ENCODE measurements at regions not wholly inside any gene's neighbourhood (a gene's known extent, or its start where the extent isn't known, plus 50 kb on each side); places are given as distances from the start of the nearest gene placed in this dataset.

DNA sequence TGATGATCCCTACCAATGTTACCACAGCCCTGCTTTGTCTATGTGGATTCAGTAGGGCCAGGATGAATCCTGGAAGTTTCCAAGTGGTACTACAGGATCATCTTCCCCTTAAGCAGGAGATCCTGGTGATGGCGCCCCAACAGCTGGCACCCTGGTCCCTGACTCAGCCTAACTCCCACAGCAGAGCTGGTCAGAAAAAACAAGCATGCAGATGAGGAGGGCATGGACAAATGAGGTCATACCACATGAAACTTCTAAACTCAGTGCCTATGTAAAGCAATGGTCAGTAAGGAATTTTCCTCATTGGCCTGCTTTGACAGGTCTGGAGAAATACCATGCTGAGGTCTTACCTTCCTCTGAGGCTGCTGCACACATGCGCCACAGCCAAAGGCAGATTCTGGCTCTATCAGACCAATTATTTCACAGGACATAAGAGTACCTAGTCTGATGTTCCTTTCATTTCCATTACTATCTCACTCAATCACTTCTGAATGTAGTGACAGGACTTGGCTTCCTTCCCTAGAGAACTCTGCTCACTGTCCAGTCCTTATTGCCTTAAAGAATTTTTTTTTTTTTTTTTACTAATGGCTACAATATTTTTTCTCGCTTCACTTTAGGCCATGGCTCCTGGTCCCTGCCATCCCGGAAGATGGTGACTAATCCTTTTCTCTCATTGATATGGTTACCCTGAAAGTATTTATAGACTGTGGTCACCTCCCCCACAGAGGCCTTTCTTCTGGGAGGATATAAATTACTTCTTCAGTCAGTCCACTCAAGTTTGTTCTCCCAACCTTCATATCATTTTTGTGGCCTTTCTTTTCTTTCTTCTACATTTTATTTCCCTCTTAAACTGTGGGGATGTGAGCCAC is 525.2 kb upstream of the PSMD7 start:
- no peak overlapping the region for H3K4me3 Mint-ChIP-seq (ENCODE audit: unreplicated experiment)
- H3K27me3 Mint-ChIP-seq (ENCODE audit: unreplicated experiment), result no peaks in the 10 kb centered on the region
- TF ChIP-seq, protein P1, sequence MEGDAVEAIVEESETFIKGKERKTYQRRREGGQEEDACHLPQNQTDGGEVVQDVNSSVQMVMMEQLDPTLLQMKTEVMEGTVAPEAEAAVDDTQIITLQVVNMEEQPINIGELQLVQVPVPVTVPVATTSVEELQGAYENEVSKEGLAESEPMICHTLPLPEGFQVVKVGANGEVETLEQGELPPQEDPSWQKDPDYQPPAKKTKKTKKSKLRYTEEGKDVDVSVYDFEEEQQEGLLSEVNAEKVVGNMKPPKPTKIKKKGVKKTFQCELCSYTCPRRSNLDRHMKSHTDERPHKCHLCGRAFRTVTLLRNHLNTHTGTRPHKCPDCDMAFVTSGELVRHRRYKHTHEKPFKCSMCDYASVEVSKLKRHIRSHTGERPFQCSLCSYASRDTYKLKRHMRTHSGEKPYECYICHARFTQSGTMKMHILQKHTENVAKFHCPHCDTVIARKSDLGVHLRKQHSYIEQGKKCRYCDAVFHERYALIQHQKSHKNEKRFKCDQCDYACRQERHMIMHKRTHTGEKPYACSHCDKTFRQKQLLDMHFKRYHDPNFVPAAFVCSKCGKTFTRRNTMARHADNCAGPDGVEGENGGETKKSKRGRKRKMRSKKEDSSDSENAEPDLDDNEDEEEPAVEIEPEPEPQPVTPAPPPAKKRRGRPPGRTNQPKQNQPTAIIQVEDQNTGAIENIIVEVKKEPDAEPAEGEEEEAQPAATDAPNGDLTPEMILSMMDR (IDR thresholded peaks at IDR 0.05; ENCODE audit: unreplicated experiment), result no peak
- DNase-seq (ENCODE audit: low spot score), result no peak
- H3K9me3 Mint-ChIP-seq (ENCODE audit: unreplicated experiment), result no peaks in the 10 kb centered on the region
- H3K36me3 Mint-ChIP-seq (ENCODE audit: low read depth, unreplicated experiment), result no peaks in the 10 kb centered on the region
- H3K27ac Mint-ChIP-seq (ENCODE audit: unreplicated experiment), result no peak overlapping the region
- H3K4me1 Mint-ChIP-seq (ENCODE audit: unreplicated experiment), result no peaks in the 10 kb centered on the region

DNA sequence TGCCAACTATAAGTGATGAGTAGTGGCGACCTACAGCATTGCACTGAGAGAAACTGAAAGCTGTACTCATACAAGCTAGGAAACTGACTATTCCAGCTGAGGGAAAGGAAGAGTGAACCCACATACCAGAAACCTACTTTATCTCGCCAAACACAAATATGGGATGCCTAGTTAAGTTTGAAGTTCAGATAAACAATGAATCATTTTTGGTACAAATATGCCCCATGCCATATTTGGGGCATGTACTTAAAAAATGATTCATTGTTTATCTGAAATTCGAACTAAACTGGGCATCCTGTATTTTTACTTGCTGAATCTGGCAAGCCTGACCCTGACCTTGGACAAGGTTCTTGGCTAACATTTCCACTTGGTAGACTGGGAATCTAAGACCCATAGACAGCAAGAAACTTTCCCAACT is 527.8 kb upstream of the PSMD7 start:
- Mint-ChIP-seq H3K27me3 (ENCODE audit: unreplicated experiment) (no peaks in the 10 kb centered on the region), H3K4me3 (ENCODE audit: unreplicated experiment) (no peak overlapping the region), H3K4me1 (ENCODE audit: unreplicated experiment) (no peaks in the 10 kb centered on the region), H3K27ac (ENCODE audit: unreplicated experiment) (no peak overlapping the region), H3K9me3 (ENCODE audit: unreplicated experiment) (no peaks in the 10 kb centered on the region), H3K36me3 (ENCODE audit: low read depth, unreplicated experiment) (no peaks in the 10 kb centered on the region)
- TF ChIP-seq, protein P1 (IDR thresholded peaks at IDR 0.05; ENCODE audit: unreplicated experiment), result no peak
- DNase-seq (ENCODE audit: low spot score), result no peak

DNA sequence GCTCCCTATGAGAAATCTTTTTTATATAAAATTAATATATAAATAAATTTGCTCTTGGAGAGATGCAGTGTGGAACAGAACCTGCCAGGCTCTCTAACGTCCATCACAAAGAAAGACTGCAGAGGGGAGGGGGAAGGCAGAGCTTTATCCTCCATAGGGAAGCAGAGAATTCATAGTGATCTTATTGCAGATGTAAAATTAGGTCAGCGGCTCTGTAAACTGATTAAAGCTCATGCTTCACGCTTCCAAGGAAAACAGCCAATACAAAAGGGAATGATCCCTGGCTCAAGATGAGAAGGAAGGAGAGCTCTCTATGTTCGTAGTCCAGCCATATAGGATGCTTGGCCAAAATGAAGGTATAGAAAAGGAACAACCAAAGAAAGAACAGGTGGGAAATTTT is 532.3 kb upstream of the PSMD7 start:
- Mint-ChIP-seq H3K27me3 (ENCODE audit: unreplicated experiment) (no peaks in the 10 kb centered on the region), H3K9me3 (ENCODE audit: unreplicated experiment) (no peaks in the 10 kb centered on the region), H3K27ac (ENCODE audit: unreplicated experiment) (no peak overlapping the region), H3K4me3 (ENCODE audit: unreplicated experiment) (no peak overlapping the region), H3K4me1 (ENCODE audit: unreplicated experiment) (no peaks in the 10 kb centered on the region), H3K36me3 (ENCODE audit: low read depth, unreplicated experiment) (no peaks in the 10 kb centered on the region)
- no peak for DNase-seq (ENCODE audit: low spot score)
- TF ChIP-seq, protein P1 (IDR thresholded peaks at IDR 0.05; ENCODE audit: unreplicated experiment), result no peak

DNA sequence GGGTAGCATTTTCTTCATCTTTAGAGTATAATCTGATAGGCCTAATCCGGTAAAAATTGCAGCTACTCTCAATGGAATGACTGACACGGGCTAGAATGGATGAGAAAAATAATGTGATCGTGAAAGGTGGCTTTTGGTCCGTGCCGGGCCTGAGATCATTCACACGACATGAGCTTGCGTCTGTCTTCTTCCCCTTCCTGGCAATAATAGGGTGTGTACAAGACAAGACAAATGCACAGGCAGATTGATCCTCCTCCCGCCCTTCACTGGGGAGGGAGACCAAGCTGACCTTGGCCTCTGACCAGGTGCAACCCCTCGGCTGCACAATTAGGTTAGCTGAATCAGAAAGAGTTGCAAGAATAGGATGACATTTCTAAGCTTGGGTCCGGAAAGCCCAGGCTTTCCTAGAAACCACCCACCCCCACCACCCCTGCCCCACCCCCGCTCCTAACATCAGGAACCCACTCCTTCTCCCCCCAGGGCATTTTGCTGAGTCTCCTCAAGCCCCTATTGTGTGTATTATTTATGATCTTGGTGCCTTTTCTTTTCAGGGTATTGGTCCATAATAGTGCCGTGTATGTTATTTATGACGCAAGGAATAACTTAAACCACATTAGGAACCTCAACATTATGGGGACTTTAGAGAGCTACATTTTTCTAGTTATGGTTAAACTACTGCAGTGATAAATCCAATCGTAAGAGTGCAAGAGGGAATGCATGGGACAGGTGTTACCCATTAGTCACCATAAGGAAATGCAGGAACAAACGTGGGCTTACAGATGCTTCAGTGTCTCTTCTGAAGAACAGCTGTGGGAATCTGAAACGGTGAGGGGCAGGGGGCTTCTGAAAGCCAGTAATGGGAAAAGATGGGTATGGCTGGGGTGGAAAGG is 540.1 kb upstream of the PSMD7 start:
- H3K9me3 Mint-ChIP-seq (ENCODE audit: unreplicated experiment), result no peaks in the 10 kb centered on the region
- H3K4me1 Mint-ChIP-seq (ENCODE audit: unreplicated experiment), result no peaks in the 10 kb centered on the region
- TF ChIP-seq, protein P1 (IDR thresholded peaks at IDR 0.05; ENCODE audit: unreplicated experiment), result no peak
- no peaks in the 10 kb centered on the region for H3K36me3 Mint-ChIP-seq (ENCODE audit: low read depth, unreplicated experiment)
- no peak for DNase-seq (ENCODE audit: low spot score)
- H3K27me3 Mint-ChIP-seq (ENCODE audit: unreplicated experiment), result no peaks in the 10 kb centered on the region
- no peak overlapping the region for H3K27ac Mint-ChIP-seq (ENCODE audit: unreplicated experiment)
- no peak overlapping the region for H3K4me3 Mint-ChIP-seq (ENCODE audit: unreplicated experiment)
